Type B pancreatic cell (in vitro differentiated cells): ENCODE measurements at regions not wholly inside any gene's neighbourhood (a gene's known extent, or its start where the extent isn't known, plus 50 kb on each side); places are given as distances from the start of the nearest gene placed in this dataset.

Source experiments
- DNase-seq: peaks from one replicate; pipeline ENCODE4 v3.0.0; 2021; ENCODE audit warnings: mixed read lengths; ENCODE audit not compliant: unreplicated experiment; ENCODE audit errors: extremely low spot score
- H3K27ac Mint-ChIP-seq: 2 replicates; pipeline ENCODE4 v1.8.0; 2021; ENCODE audit warnings: mild to moderate bottlenecking, mixed read lengths
- H3K27me3 Mint-ChIP-seq: 2 replicates; pipeline ENCODE4 v1.8.0; 2021; ENCODE audit warnings: mixed read lengths
- H3K36me3 Mint-ChIP-seq: 2 replicates; pipeline ENCODE4 v1.8.0; 2021; ENCODE audit warnings: mixed read lengths
- H3K4me1 Mint-ChIP-seq: one replicate; pipeline ENCODE4 v1.8.0; 2021; ENCODE audit warnings: mixed read lengths; ENCODE audit not compliant: unreplicated experiment
- H3K4me3 Mint-ChIP-seq: 2 replicates; pipeline ENCODE4 v1.8.0; 2021; ENCODE audit warnings: mild to moderate bottlenecking, mixed read lengths
- H3K9me3 Mint-ChIP-seq: 2 replicates; pipeline ENCODE4 v1.8.0; 2021; ENCODE audit warnings: mixed read lengths
- CTCF ChIP-seq: fragments of 200-600 bp; sonication (generic); conservative IDR thresholded peaks from 2 replicates; pipeline ENCODE4 v1.5.0; 2021; ENCODE audit warnings: antibody characterized with exemption, mild to moderate bottlenecking

- no peak overlapping the region for H3K27ac Mint-ChIP-seq
- DNase-seq = no peak
- no peak overlapping the region for H3K4me3 Mint-ChIP-seq
- H3K4me1 Mint-ChIP-seq = peaks cover 53% of the 10 kb centered on the region
- no peaks in the 10 kb centered on the region for H3K9me3 Mint-ChIP-seq
- no peaks in the 10 kb centered on the region for H3K36me3 Mint-ChIP-seq
- no peak for TF ChIP-seq CTCF
- H3K27me3 Mint-ChIP-seq = peaks cover 6% of the 10 kb centered on the region
These were observed 83.1 kb downstream of the FZD1 start for GRCh38 chr7:91347290-91347689.

GRCh38 chr7:91348711-91349110, 84.5 kb downstream of the FZD1 start:
- no peak for TF ChIP-seq CTCF
- Mint-ChIP-seq H3K4me1 (peaks cover 43% of the 10 kb centered on the region), H3K27ac (no peak overlapping the region), H3K9me3 (no peaks in the 10 kb centered on the region), H3K36me3 (no peaks in the 10 kb centered on the region), H3K27me3 (peaks cover 5% of the 10 kb centered on the region), H3K4me3 (no peak overlapping the region)
- no peak for DNase-seq

- H3K36me3 Mint-ChIP-seq = no peaks in the 10 kb centered on the region
- H3K27ac Mint-ChIP-seq = no peak overlapping the region
- H3K27me3 Mint-ChIP-seq = peaks cover 20% of the 10 kb centered on the region
- no peaks in the 10 kb centered on the region for H3K9me3 Mint-ChIP-seq
- no peak for DNase-seq
- no peak for TF ChIP-seq CTCF
- peaks cover 41% of the 10 kb centered on the region for H3K4me1 Mint-ChIP-seq
- no peak overlapping the region for H3K4me3 Mint-ChIP-seq
These were observed 87.1 kb downstream of the FZD1 start for GRCh38 chr7:91351374-91351773.

- no peak overlapping the region for H3K4me3 Mint-ChIP-seq
- no peak for TF ChIP-seq CTCF
- DNase-seq = no peak
- H3K9me3 Mint-ChIP-seq = no peaks in the 10 kb centered on the region
- H3K36me3 Mint-ChIP-seq = no peaks in the 10 kb centered on the region
- peaks cover 20% of the 10 kb centered on the region for H3K27me3 Mint-ChIP-seq
- H3K27ac Mint-ChIP-seq = no peak overlapping the region
- peaks cover 37% of the 10 kb centered on the region for H3K4me1 Mint-ChIP-seq
These were observed 87.9 kb downstream of the FZD1 start for GRCh38 chr7:91352091-91352490.

GRCh38 chr7:91353848-91354247, 89.6 kb downstream of the FZD1 start:
- Mint-ChIP-seq H3K4me3 (no peak overlapping the region), H3K36me3 (no peaks in the 10 kb centered on the region), H3K9me3 (no peaks in the 10 kb centered on the region), H3K4me1 (peaks cover 28% of the 10 kb centered on the region), H3K27me3 (peaks cover 20% of the 10 kb centered on the region), H3K27ac (no peak overlapping the region)
- no peak for TF ChIP-seq CTCF
- DNase-seq = no peak

- Mint-ChIP-seq H3K4me1 (peaks cover 20% of the 10 kb centered on the region), H3K9me3 (no peaks in the 10 kb centered on the region), H3K27ac (no peak overlapping the region), H3K36me3 (no peaks in the 10 kb centered on the region), H3K4me3 (no peak overlapping the region), H3K27me3 (peaks cover 20% of the 10 kb centered on the region)
- DNase-seq = no peak
- TF ChIP-seq CTCF = no peak
These were observed 91.6 kb downstream of the FZD1 start for GRCh38 chr7:91355695-91356435.
